Activated effector memory CD4-positive, alpha-beta T cell treated with Interleukin-2 at 50 U/mL for 16 hours (primary cell): ENCODE measurements at regions not wholly inside any gene's neighbourhood (a gene's known extent, or its start where the extent isn't known, plus 50 kb on each side); places are given as distances from the start of the nearest gene placed in this dataset.
"Not testable (repeated sequence)": the region's sequence is repeated elsewhere in the genome, so short reads cannot be mapped to it uniquely, and the experiment has no call there.

Source experiments
- DNase-seq: peaks from one replicate; pipeline ENCODE4 v3.0.0-alpha.2; 2020

GRCh38 chr2:217008794-217009193, 148.9 kb upstream of the TNP1 start:
- no peak for DNase-seq

DNA sequence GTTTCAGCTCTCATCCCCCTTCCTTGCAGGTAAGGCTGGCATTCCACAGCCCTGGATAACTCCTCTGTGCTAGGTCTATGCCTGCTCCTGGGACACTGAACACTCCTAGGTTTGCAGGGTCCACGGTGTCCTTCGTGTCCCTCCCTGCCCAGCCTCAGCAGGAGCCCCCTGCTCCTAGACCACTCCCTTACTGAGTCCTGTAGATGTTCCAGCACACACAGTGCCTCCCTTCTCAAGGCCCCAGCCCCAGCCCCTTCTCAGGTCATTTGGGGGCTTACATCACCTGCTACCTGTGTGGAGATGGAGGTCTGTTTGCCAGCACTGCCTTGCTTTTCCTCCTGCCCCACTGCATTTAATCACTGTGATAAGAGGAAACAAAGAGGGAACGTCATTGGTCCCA, 146.4 kb upstream of the TNP1 start:
- no peak for DNase-seq

DNA sequence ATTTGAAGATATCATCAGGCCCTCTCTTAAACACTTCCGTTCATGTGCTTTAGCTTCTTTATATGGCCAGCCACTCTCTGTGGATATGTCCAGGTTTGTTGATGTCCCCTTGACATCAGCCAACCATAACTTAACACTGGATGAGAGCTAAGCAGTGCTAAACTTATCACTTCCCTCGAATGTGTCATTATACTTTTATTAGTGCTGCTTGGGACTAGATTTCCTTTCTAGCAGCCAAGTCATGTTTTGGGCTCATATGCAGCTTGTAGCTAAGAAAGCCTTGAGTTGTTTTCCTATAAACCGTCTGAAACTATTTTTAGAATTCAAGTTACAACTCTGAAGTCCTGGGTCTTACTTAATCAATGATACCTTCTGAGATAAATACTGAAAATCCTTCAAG, 144.8 kb upstream of the TNP1 start:
- DNase-seq: no peak

DNA sequence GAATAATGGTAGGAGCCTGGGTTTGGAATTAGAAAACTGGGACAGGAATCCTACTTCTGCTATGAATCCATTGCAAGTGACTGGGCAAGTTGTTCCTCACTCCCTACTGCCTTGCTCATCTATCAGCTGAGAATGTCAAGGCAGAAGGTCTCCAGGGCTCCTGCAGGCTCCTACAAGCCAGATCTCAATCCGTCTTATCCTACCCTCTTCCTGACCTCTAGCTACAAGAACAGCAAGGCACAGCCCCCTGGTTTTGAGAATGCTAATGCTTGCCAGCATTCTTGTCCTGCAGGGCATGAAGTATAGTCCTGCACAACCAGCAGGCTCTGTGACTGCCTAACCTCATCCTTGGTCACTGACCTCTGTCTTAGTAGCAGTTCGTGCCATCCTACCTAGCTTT, 141.9 kb upstream of the TNP1 start:
- DNase-seq: no peak

DNA sequence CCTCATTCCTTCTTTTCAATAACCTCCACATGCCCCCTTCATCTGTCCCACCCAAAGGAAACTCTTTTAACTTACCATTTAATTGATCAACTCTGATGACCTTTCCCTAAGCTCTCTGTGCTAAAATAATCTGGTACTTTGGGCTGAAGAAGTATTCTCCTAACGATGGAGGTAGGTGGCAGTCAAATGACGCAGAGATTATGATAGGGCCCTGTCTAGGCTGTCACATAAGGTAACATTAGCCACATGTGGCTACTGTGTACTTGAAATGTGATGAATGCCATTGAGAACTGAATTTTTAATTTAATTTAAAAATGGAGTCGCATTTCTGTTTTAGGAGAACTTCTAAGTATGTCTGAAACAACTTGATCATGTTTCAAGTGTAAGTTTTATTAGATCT, 140.5 kb upstream of the TNP1 start:
- no peak for DNase-seq

DNA sequence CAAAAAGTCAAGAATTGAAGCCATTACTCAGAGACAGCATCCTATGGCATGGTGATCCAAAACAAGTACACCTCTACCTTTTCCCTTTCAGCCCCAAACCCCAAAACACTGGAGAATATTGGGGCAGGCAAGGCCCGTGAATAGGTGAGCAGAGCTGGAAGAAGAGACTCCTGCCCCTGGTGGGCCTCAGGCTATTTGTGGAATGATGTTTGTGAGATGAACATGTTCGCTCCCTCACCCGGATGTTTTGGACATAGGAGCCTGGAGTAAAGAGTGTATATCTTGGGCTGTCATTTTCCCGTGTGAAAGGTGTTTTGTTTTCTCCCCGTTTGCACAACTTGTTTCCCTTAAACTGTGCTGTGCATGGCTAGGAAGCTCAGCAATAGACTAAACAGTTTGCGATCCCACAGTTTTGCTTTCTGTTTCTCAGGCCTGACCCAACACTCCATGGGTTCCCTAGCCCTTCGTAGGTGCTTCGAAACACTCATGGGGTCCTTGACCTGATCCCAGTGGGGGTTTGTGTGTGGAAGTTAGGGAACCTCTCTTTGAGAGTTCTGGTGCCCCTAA, 136.5 kb upstream of the TNP1 start:
- no peak for DNase-seq

DNA sequence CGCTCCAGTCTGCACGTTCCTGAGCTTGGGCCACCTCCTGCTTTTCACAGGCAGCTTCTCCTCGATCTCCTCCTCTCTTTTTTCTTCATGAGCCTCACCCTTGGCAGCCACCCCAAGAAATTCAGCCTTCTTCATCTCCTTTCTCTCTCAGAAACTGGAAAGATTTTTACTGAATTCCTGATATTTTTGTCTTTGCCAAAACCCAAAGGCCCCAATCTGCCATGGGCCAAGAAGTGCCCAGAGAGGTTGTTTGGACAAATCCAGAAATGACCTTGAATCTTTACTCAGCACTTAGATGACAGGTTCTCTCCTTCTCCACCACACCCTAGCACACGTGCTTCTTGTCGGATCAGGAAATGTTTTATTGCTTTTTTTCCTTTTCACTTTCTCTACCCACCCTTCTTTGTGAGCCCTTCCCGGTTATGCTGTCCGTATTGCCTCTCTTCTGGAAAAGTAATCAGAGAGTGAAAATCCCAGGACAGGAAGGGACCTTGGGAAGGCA, 134.5 kb upstream of the TNP1 start:
- no peak for DNase-seq

GRCh38 chr2:216992056-216992675, 132.3 kb upstream of the TNP1 start:
- no peak for DNase-seq

- DNase-seq: no peak
These were observed 131.7 kb upstream of the TNP1 start for GRCh38 chr2:216991563-216991962.

DNA sequence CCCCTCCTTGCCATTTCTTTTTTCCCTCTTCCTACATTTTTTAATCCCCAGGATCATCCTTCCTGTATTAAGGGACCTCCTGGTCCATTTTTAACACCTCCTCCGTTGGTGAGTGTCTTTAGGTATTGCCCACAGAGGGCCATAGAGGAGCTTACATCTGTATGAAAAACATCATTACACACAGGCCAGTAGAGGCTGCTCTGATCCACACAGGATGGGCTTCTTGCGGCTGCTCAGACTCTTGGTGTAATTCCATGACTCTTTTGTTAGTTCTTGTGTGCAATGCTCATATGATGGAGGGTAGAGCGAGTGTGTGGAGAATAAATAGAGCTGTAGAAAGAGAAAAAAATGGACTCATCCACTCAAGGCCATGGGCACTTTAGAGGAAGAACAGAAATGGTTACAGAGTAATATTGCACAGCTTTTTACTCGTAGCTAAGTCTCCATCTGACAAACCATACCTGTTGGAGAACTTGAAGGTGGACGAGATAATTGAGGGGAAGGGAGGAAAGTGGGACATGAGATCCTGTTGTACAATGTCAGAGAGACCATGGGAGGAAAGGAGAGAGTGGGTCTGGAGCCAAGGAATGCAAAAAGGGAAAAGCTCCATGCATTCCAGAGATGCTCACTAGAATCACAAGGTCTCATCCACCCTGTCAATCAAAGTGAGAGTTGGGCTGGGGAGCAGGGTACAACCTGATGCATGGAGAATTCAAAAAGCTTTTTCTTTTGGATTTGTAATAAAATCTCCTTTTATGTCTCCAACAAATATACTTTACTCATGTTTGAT, 129.7 kb upstream of the TNP1 start:
- no peak for DNase-seq

- no peak for DNase-seq
These were observed 127.5 kb upstream of the TNP1 start for GRCh38 chr2:216987252-216987821.

DNA sequence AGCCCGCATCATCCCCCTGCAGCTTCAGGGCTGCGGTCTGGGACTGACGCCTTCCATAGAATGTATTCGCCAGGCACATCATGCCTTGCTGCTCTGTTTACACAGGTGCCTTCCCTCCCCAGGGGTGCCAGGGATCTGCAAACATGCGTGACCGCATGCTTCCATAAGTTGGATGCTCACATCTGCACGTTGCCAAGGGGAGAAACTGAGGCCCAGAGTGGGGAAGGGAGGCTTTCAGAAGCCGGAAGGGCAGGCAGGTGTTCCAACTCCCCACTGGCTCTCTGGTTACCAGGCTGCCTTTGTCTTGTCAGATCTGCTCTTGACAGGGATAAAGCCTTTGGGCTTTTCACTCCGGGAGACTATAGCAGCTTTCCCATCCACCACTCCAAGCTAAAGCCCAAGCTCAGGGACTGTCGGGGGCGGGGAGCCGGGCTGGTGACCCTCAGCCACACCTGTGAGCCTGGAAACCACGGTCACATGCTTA, 125.8 kb upstream of the TNP1 start:
- no peak for DNase-seq

DNA sequence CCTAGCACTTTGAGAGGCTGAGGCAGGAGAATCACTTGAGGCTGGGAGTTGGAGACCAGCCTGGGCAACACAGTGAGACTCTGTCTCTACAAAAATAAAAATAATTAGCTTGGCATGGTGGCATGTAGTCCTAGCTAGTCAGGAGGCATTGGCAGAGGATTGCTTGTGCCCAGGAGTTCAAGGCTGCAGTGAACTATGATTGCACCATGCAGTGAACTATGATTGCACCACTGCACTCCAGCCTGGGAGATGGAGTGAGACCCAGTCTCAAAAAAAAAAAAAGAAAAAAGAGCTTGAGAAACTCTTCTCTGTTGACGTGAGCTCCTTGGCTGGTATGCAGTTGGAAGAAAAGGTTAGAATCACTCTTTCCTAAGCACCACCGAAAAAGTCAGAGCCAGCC, 125.1 kb upstream of the TNP1 start:
- DNase-seq: no peak

DNA sequence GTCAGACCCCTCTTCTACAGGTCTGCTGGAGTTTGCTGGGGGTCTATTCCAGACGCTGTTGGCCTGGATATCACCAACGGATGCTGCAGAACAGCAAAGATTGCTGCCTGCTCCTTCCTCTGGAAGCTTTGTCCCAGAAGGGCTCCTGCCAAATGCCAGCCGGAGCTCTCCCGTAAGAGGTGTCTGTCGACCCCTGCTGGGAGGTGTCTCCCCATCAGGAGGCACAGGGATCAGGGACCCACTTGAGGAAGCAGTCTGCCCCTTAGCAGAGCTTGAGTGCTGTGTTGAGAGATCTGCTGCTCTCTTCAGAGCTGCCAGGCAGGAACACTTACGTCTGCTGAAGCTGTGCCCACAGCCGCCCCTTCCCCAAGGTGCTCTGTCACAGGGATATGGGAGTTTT, 122.1 kb upstream of the TNP1 start:
- DNase-seq: not testable (repeated sequence)

- not testable (repeated sequence) for DNase-seq
These were observed 120.6 kb upstream of the TNP1 start for GRCh38 chr2:216980510-216980909.

GRCh38 chr2:216974321-216975302, 114.7 kb upstream of the TNP1 start:
- DNase-seq: no peak

GRCh38 chr2:216971593-216971992, 111.7 kb upstream of the TNP1 start:
- no peak for DNase-seq

DNA sequence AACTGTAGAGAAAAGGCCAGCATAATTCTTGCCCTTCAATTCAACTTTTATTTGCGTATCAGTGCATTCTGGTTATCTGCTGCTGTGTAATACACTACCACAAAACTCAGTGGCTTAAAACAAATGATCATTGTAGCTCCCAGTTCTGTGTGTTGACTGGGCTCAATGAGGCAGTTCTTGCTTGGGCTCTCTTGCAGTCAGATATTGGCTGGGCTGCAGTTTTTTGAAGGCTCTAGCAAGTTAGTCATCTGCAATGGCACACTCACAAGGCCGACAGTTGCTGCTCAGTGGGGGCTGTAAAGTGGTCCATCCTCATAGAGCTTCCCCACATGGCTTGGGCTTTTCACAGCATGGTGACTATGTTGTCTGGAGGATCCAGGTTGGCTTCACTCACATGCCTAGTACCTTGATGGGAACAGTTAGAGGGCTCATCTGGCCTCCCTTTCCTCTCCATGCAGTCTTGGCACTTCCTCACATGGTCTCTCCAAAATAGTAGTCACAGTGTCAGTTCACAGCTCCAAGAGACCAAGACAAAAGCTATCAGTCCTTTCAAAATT, 110.6 kb upstream of the TNP1 start:
- DNase-seq: no peak

DNA sequence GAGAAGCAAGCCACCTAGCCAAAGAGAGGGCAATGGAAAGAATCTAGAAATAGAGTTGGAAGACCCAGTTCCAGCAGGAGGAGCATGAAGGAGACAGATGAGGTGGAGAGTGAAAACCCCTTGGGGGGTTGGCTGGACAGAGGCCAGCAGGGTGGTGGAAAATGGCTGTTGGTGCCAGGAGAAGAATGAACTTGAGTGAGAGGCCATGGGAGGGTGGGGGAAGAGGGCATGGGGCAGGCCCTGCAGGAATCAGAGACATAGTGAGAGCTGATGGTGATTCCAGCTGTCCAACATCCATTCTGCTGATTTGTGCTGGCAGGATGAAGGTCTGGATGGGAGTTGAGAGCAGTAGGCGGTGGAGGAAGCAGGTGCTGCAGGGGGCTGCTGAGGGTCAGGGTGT, 108.0 kb upstream of the TNP1 start:
- DNase-seq: no peak

DNA sequence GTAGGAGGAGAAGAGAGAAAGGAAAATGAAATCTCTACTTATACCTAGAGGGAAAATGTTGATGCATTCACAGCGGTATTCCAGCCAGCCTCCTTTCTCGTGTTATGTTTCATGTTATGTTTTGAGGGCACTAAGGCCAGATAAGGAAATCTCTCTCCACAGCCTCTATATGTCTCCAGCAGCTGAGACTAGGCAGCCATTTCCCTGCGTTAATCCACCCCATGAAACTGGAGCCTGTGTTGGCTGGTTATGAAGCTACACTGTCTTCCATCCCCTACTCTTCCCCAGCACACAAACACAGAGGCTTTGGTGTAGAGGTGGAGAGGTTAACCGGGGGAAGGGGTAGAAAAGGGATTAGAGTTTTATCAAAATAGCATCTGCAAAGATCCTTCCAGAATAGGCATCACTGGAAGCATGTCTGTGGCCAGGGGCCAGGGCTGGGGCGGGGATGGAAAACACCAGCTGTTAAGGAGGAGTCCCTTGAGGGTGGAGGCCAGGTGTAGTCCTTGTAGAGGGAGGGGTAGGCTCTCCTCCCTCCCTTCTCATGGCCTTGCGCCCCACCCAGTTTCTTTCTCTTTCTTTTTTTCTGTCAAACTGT, 100.9 kb upstream of the TNP1 start:
- DNase-seq: no peak

DNA sequence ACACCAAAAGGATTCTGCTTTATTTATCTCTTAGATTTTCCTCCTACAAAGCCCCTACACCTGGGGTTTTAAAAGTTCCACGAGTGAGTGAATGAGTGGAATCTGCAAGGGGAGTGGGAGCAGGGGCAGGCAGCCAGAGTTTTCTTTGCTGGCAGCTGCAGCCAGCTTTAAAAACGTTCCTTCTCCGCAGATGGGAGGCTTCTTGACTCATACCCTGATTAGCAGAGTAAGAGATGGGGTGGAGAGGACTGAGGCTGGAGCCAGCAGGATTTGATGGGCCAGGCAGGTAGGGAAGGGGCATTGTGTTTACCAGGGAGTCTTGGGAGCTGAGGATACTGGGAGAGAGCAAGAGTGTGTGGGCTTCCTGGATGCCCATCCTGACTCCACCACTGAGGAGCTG, 99.6 kb upstream of the TNP1 start:
- no peak for DNase-seq
